ENCODE measurements at regions not wholly inside any gene's neighbourhood (a gene's known extent, or its start where the extent isn't known, plus 50 kb on each side); places are given as distances from the start of the nearest gene placed in this dataset.
"Not testable (repeated sequence)": the region's sequence is repeated elsewhere in the genome, so short reads cannot be mapped to it uniquely, and the experiment has no call there.

DNA sequence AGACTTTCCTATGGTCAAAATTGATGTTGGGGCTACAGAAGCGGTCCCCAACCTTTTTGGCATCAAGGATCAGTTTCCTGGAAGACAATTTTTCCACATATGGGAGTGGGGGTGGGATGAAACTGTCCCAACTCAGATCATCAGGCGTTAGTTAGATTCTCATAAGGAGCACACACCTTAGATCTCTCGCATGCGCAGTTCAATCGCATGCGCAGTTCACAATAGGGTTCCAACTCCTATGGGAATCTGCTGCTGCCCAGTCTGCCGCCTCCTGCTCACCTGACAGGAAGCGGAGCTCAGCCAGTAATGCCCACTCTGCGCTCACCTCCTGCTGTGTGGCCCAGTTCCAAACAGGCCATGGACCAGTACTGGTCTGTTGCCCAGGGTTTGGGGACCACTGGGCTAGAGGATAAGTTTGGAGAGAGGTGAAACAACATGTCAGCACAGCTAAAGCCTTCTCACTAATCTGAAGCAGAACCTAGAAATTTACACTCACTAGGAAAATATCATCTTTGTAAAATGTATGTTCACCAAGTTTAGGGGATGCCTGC is 410.8 kb upstream of the ZNF804A start:
- no peak for DNase-seq (ENCODE audit: low read depth)
- H3K4me3 ChIP-seq (ENCODE audit: low read depth, low read length): no peak overlapping the region
- TF ChIP-seq, protein P1, sequence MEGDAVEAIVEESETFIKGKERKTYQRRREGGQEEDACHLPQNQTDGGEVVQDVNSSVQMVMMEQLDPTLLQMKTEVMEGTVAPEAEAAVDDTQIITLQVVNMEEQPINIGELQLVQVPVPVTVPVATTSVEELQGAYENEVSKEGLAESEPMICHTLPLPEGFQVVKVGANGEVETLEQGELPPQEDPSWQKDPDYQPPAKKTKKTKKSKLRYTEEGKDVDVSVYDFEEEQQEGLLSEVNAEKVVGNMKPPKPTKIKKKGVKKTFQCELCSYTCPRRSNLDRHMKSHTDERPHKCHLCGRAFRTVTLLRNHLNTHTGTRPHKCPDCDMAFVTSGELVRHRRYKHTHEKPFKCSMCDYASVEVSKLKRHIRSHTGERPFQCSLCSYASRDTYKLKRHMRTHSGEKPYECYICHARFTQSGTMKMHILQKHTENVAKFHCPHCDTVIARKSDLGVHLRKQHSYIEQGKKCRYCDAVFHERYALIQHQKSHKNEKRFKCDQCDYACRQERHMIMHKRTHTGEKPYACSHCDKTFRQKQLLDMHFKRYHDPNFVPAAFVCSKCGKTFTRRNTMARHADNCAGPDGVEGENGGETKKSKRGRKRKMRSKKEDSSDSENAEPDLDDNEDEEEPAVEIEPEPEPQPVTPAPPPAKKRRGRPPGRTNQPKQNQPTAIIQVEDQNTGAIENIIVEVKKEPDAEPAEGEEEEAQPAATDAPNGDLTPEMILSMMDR (conservative IDR thresholded peaks at IDR 0.05; ENCODE audit: low read depth, low read length): no peak

DNA sequence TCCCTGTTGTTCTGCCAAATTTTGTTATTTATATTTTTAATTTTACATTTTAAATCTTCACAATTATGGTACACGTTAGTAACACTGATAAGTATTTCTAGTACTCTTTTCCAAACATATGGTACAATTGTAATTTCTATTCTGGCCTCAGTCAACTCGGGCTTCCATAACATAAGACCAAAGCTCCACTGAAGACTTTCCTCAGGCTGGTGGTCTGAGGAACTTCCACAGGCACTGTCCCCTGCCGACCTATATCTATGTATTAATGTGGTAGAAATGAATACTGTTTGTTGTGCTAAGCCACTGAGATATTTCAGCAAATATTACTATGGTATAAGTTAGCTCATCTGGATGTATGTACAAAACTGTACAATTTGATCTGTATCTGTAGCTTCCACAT is 407.6 kb upstream of the ZNF804A start:
- TF ChIP-seq, protein P1 (conservative IDR thresholded peaks at IDR 0.05; ENCODE audit: low read depth, low read length): no peak
- no peak for DNase-seq (ENCODE audit: low read depth)
- no peak overlapping the region for H3K4me3 ChIP-seq (ENCODE audit: low read depth, low read length)

DNA sequence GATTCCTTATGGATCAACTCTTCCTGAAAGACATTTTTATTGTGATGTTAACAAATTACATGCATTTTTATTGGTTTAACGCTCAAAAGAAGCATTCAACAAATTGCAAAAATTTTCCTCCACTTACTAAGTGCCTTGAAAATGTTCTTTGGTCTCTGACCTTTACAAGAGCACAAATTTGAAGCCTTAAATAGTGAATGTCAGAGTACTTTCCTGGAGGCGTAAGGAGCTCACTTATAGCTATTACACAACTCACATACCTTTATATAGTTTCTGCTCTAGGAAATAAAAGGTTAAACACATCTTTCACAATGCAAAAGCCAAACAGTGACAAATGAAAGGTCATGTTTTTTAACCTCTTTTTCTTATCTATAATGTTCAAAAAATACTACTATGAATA is 405.7 kb upstream of the ZNF804A start:
- TF ChIP-seq, protein P1 (conservative IDR thresholded peaks at IDR 0.05; ENCODE audit: low read depth, low read length): no peak
- H3K4me3 ChIP-seq (ENCODE audit: low read depth, low read length): no peak overlapping the region
- no peak for DNase-seq (ENCODE audit: low read depth)

DNA sequence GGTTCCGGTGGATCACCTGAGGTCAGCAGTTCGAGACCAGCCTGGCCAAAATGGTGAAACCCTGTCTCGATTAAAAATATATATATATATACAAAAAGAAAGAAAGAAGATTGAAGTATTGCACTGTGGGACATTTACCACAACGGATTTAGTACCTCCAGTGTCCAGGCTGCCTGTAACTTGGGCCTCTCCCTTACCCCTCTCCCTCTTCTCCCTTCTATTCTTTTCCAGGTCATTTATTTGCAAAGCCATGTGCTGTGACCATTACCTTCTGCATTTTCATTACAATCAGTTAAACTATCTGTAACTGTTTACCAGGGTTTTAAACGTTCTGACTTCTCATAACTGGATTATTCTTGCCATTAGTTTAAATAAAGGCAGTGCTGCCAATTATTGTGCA is 400.9 kb upstream of the ZNF804A start:
- TF ChIP-seq, protein P1 (conservative IDR thresholded peaks at IDR 0.05; ENCODE audit: low read depth, low read length): no peak
- no peak for DNase-seq (ENCODE audit: low read depth)
- no peak overlapping the region for H3K4me3 ChIP-seq (ENCODE audit: low read depth, low read length)

DNA sequence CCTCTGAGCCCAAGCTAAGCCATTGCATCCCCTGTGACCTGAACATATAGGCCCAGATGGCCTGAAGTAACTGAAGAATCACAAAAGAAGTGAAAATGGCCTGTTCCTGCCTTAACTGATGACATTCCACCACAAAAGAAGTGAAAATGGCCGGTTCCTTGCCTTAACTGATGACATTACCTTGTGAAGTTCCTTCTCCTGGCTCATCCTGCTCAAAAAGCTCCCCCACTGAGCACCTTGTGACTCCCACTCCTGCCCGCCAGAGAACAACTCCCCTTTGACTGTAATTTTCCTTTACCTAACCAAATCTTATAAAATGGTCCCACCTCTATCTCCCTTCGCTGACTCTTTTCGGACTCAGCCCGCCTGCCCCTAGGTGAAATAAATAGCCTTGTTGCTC is 399.5 kb upstream of the ZNF804A start:
- H3K4me3 ChIP-seq (ENCODE audit: low read depth, low read length); DNase-seq (ENCODE audit: low read depth): not testable (repeated sequence)

DNA sequence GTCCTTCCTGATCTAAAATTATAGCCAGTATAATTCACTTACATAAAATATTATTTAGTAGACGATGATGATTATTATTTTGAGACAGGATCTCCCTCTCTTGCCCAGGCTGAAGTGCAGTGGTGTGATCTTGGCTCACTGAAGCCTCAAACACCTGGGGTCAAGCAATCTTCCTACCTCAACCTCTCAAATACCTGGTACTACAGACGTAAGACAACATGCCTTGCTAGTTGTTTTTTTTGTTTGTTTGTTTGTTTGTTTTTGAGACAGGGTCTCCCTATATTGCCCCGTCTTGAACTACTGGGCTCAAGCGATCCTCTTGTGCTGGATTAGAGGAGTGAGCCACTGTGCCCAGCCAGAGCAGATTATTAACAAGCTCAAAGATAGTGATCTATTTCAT is 399.1 kb upstream of the ZNF804A start:
- DNase-seq (ENCODE audit: low read depth): no peak
- TF ChIP-seq, protein P1 (conservative IDR thresholded peaks at IDR 0.05; ENCODE audit: low read depth, low read length): no peak
- no peak overlapping the region for H3K4me3 ChIP-seq (ENCODE audit: low read depth, low read length)

DNA sequence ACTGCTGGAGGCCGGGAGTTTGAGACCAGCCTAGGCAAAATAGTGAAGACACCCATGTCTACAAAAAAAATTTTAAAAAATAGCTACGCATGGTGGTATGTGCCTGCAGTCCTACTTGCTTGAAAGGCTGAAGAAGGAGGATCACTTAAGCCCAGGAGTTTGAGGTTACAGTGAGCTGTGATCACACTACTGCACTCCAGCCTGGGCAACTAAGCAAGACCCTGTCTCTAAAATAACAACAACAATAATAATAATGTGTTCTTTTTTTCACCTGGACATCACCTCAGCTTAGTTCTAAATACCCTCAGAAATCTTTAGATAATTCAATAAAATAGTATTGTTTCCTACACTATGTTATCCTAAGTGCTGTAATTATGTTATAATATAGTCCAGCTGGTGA is 397.1 kb upstream of the ZNF804A start:
- TF ChIP-seq, protein P1 (conservative IDR thresholded peaks at IDR 0.05; ENCODE audit: low read depth, low read length): no peak
- no peak overlapping the region for H3K4me3 ChIP-seq (ENCODE audit: low read depth, low read length)
- no peak for DNase-seq (ENCODE audit: low read depth)

Data from epithelial cell of proximal tubule (primary cell).